Bone marrow (tissue), 2 donors: ENCODE measurements at regions not wholly inside any gene's neighbourhood (a gene's known extent, or its start where the extent isn't known, plus 50 kb on each side); places are given as distances from the start of the nearest gene placed in this dataset.
"Not testable (repeated sequence)": the region's sequence is repeated elsewhere in the genome, so short reads cannot be mapped to it uniquely, and the experiment has no call there.

Experiments used
- DNase-seq, 2 donors: peaks; one replicate each; lab custom pipeline; 2025; lab: John Stamatoyannopoulos, UW

DNA sequence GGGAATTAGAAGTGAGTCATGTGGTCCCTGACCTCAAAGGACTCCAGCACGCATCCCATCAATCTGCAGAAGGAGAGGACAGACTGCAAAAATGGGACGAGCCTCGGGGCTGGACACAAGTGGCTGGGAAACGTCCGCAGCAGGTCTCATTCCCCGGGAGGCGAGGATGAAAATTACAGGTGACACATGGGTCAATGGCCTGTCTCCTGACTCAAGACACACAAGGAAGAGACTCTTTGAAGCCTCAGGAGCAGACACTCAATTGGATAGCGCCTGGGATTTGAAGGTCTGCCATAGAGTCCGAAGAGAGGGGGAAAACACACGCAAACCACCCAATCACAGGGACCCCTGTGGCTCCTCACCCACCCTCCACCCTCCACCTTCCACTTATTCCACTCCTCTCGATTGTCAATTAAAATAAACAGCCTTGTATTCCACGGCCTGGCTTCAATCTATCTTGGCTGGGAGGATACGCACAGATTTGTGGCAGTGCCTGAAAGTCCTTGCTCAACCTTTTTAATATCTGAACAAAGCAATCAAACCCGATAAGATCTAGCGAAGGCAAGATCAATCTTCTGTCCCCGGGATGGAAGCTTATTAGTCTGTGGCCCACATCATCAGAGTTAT, 101.8 kb upstream of the CADM1 start:
- DNase-seq: no peak

DNA sequence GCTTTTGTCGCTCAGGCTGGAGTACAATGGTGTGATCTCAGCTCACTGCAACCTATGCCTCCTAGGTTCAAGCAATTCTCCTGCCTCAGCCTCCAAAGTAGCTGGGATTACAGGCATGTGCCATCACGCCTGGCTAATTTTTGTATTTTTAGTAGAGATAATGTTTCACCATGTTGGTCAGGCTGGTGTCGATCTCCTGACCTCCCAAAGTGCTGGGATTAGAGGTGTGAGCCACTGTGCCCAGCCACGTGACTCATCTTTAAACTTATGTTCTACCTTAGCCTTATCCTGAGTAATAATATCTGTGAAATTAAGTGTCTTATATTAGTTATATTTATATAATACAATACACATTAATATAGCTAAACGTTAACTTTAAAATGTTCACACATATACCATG, 101.2 kb upstream of the CADM1 start:
- not testable (repeated sequence) for DNase-seq

DNA sequence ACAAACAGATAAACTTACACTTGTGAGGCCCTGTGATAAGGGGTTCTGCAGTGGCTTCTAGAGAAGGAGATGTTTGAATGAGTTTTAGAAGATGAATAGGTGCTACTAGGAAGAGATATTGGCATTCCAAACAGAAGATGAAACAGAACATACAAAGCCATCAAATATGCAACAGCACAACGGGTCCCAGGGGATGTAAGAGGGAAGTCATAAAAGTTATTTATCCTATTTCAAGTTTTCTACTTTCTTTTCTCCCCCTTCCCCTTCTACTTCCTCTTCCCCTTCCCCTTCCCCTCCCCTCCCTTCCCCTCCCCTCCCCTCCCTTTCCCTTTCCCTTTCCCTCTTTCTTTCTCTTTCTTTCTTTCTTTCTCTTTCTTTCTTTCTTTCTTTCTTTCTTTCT, 94.9 kb upstream of the CADM1 start:
- no peak for DNase-seq

DNA sequence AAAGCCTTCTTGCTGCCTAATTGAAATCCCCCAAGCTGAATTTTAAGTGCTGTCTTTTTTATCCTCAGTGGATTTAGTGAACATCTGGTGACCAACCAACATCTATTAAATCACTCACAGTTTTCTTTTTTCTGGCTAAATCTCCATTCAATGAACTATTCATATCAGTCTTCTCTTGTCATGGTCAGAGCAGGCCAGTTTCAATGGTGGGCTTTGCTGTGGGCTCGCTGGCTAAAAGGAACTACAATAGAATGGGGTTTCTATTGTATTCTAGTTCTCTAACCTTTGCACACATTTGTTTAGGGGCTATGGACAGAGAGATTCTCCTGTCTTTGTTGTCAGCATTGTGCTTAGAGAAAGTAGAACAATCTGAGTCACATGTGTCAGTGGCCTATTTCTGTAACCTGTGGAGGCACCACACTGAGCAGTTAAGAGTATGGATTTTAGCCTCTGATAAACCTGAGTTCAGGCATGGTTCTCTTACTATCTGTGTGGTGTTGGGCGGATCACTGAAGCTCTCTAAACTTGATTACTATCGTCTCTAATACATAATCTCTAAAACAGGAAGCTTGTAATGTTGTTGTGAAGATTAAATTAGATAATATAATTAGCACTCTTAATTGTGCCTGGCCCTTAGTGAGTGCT, 94.2 kb upstream of the CADM1 start:
- no peak for DNase-seq

DNA sequence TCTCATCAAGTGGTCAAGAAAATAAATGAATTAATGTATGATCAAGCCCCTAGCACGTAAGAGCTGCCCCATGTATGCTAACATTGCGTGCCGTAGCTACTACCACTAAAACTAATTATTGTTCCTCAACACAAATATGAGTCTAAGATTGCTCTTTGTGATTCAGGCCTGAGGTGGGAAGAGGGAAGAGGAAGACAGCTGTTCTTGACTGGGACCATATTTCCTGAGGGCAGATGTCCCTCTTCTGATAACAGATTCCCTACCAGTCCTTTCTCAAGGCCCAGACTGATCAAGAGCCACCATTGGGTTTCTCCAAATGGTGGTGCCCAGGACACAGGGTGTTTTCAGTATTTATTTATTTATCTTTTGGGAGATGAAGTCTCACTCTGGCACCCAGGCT, 87.2 kb upstream of the CADM1 start:
- no peak for DNase-seq

DNA sequence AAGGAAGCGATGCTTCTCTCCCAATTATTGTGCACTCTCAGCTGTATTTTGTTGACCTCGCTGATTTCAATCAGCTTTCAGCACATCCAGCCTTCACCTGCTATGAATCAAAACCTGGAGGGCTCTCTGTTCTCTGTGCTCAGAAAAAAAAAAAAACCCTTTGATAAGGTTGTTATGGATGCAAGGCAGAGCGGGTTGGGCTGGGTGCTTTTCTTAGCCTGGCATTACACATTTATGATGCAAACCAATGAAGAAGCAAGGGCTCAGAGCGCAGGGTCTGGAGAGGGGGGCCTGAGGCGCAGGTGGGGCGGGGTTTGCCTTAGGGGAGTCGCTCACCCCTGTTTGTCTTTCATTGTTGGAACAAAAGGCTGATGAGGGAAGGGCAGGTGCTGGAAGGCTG, 86.0 kb upstream of the CADM1 start:
- no peak for DNase-seq

DNA sequence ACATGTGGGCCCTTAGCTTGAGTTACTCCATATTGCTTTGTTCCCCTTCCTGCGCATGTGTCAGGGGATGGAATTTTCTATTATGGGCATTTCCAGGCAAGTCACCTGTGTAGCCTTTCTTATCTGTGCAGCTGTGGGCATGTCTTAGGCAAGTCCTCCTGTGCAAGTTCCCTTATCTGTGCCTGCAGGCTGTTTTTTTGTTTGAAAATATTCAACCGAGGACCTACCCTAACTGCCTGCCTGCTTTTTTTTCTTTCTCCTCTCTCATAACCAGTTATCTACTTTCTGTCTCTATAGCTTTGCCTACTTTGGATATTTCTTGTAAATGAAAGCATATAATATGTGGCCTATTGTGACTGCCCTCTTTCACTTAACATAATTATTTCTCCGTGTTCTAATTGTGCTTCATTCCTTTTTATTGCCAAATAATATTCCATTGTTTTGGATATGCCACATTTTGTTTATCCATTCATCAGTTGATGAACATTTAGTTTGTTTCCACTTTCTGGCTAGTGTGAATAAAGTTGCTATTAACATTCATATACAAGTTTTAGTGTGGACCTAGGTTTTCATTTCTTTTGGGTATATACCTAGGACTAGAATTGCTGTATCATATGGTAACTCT, 83.6 kb upstream of the CADM1 start:
- DNase-seq: no peak

DNA sequence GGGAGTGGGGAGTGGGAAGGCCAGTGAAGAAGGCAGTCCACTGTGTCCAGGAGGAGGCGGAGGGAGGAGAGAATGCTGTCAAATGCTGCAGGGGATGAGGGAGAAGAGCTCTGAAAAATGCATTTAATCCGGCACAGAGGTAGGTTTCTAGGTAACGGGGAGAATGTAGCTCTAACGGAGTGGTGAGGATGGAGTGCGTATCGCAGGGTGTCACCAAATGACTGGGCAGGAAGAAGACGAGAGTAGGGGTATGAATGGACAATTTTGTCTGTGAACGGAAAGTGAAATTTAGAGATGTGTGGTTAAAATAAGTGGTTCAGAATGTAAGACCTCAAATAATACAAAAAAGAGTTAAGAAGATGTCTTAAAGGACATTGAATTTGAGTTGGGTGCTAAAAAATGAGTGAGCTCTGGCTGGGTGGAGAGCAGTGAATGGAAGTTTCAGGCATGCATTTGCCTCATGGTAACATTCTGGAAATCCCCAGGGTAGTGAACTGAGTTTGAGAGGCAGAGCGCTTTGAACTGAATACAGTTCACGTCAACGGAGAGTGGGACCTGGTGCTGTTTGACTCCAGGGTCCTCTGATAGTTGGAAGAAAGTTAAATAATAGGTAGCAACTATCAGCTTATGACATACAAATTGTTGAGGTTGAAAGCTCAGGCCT, 81.3 kb upstream of the CADM1 start:
- DNase-seq: no peak

DNA sequence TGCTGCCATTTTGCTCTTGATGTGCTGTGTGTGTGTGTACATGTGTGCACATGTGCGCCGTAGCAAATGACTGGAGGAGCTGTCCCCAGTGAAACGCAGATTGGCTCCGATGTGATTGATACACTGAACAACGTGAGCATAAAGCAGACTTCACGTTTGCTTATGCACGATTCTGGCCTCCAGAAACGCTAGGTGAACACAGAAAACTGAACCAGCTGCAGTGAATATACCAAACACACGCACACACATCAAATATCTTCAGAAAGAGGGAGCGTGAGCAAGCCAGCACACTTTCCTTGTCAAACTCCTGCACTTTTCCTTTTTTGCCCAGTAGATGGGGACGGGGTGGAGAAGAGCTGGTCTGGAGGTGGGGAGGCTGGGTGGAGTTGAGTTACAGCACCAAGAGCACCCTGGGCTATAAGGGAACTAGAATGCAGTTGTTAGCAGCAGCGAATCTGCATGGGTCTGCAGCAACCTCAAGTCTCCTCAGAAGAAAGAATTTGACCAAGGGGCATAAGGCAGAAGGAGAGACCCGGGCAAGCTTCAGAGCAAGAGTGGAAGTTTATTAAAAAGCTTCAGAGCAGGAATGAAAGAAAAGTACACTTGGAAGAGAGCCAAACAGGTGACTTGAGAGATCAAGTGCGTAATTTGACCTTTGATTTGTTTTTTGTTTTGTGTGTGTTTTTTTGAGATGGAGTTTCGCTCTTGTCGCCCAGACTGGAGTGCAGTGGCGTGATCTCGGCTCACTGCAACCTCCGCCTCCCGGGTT, 77.8 kb upstream of the CADM1 start:
- DNase-seq: no peak

DNA sequence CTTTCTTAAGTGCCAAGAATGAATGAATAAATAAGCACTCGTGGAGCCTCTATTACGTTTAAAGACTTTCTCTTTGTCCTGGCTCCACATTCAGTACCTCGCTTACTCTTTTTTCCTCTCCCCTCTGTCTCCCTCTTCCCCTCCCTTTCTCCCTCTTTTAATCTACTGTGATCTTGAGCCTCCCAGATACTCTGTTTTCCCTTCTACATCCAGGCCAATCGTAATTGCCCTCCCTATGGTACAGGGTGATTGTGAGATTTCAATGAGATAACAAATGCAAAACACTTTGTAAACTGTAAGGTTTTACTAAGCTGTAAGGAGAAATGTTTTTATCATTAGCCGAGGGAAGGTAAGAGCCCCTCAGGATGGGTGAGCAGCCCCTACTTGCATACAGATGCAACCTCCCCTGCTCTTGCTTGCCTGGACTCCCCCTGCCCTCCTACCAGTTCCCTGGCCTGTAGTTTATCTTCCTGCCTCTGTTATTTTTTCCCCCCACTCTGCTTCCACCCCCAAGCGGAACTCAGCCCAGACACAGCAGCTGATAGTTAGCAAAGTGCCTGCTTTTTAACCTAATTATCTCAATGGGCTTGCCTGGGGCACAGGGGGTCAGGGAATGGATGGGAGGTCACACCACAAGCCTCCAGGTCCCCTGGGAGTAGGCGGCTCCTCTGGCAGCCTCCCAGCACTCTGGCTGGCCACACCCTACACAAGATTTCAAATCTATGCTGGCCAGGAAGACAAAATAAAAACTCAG, 76.9 kb upstream of the CADM1 start:
- no peak for DNase-seq

DNA sequence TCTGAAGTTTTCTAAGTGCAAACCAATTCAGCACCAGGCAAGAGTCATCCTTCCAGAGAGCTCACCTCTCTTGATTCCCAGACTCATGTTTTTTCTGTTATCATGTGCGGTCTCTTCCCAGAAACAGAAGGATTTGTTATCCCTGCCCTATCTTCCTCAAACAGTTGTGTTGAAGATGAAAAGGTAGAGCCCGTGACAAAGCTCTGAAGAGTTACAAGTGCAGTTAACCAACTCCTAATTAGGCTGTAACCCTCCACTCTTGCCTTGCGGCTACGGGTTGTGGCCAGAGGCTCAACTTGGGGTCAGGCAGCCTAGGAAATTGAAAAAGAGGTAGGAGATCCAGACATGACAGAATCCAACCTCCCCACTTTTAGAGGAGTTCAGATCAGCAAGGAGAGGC, 76.2 kb upstream of the CADM1 start:
- DNase-seq: no peak

DNA sequence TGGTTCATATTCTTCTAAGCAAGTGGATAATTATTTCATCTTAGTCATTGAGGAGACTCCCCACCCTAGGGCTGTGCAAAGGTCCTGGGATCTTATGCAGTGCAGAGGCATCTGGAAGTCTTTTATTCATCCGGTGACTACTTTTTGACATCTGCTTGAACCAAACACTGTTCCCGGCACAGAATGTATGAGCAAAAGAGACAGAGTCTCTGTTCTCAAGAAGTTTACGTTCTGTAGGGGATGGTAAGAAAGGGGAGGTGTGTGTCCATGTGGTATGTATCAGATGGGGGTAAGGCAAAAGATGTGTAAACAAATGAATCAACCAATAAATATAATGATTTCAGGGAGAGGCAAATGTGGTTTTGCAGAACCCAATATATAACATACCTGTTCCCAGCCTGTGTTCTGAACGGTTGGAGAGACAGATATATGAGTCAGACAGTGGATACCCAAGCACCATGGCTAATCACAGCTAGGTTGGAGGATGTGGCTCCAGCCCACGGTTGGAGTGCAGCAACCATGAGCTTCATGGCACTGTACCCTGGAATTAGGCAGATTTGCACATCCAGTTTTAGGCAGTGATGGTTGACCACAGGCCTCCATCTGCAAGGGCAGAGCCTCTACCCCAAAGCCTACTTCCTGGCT, 75.1 kb upstream of the CADM1 start:
- DNase-seq: no peak

DNA sequence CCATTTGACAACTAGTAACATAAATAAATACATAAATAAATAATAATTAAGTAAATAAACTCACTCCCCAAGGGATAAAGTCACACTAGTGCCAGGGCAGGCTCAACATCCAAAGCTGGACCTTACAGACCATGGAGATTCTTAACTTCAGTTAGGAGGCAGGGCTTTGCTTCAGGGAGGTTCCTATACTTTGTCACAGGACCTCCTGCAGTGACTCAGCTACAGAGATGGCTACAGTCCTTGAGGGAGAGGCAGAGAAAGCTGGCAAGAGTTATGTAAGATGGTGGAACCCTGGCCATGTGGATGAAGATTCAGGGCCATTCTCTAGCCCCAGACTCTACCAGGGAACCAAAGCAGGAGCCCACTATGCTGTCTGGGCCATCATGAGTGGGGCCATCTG, 74.1 kb upstream of the CADM1 start:
- no peak for DNase-seq

DNA sequence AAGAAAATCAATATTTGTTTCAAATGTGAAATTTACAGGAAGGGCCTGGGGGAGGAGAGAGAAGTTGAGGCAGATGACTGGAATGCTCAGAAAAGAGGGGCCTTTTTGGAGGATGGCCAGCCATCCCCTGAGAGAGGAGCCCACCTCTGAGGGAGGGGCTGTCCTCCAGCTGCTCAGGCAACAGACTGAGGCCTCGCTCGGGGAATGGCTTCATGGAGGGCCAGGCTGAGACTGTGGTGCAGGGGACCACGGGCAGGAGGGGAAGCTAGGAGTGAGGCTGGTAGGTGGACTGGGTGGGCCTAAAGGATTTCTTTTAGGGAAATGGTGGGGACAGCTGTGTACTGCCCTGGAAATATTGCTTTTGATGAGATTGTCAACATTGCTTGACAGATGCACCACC, 73.5 kb upstream of the CADM1 start:
- no peak for DNase-seq

DNA sequence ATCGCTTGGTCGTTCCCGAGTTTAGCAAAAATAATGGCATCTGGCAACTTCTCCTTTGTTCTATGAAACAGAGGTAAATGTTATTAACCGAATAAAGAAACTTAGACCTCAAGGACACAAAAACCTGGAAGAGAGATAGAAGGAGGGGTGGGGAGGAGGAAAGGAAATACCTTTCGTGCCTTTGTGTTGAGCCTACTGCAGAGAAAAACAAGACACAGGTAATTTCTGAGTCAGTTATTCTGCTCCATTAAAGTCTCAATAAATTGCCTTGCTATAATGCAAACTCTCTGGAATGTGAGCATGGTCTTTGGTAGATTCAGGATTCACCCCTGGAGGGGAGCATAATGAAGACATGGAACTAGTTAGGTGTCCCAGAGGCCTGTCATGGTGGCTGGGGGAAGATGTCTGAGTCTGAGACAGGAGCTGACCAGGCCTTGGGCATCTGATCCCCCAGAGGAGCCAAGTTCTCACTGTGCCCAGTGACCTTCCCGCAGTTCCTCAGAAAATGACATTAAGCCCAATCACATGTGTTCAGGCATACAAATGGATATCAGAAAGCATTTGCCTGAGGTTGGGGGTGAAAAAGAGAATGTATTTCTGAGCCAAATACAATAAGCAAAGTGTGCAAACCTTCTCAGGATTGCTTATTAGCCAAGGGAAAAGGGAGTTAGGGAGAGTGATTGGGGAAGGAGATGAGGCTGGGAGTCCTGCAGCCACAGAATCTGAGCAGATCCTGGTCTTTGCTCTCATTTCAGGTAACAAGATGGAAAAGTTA, 72.6 kb upstream of the CADM1 start:
- DNase-seq: no peak

DNA sequence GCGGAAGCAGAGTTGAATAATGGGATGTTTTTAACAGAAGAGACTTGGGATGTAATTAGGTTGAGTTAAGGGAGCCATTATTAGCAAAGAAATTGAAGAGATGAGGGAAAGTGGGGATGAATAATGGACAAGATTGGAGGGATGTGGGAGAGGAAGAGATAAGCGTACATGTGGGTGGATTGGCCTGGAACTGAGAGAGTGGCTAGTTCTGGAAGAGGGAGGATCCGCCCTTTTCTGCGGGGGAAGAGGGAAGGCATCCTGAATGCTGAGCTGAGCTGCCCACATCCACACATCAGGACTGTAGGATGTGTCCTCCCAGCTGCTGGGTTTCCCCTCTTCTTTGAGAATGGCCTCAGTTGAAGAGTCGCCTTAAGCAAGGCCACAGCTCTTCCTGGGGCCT, 68.3 kb upstream of the CADM1 start:
- no peak for DNase-seq

DNA sequence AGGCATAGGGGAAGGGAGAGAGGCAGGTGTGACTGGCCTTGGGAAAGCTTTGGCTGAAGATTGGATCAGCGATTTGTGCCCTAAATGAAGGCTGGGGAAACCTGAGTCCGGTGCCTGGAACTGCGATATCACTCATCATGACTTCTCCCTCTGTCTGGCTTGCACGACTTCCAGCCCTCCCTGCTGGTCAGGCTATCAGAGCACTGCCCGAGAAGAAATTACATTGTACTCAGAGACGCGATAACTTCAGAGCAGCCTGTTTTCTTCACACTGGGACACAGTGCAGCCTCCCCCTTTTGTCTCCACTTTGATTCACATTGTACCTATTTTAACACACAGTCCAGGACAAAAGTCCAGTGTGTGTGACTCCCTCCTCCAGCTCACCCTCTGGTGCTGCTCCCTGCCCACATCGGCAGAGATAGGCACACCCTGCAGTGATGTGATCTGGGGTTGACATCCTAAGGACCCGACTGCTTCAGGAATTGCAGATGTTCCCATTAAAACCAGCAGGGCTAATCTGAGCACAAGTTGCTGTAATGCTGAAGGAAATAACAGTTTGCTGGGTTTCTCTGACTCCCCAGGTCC, 62.1 kb upstream of the CADM1 start:
- no peak for DNase-seq

DNA sequence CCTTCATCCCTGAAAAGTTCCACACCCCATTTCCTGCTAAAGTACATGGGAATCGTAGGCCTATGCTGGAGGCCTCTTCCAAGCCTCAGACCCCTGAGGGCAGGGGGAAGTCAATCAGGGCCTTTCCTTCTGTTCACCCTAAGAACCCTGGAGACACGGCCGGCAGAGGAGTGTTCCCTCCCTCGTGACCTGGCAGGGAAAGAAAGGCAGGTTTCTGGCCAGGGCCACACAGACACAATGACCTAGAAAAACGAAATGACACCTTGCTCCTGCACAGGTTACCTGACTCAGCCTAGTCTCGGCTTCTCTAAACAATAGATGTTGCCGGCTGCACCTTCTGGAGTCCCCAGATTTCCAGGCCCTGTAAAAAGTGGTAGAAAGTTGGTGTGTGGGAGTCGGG, 60.6 kb upstream of the CADM1 start:
- no peak for DNase-seq

DNA sequence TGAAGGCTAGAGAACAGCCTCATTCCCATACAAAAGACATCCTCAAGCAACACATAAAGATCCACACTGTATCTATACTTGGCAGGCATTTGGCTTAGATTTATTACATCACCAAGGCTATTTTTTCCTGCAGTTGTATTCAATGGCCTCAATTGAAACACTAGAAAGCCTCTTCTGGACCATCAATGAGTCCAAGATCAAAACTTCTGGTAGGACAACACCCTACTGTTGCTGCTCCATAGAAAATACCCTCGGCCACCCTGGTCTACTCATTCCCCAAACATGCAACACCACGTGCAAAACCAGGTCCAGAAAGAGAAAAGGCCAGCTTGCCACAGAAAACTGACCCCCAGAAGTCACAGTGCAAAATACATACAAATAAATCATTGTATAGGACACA, 56.9 kb upstream of the CADM1 start:
- DNase-seq: no peak

DNA sequence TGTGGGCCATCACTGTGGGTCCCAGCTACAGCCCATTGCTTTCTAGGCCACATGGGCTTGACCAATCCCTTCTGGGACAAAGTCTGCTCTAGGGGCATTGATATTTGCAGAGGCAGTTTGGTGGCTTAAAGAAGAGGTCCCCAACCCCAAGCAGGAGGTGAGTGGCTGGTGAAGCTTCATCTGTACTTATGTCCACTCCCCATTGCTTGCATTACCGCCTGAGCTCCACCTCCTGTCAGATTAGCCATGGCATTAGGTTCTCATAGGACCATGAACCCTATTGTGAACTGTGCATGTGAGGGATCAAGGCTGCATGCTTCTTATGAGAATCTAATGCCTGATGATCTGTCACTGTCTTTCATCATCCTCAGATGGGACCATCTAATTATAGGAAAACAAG, 54.4 kb upstream of the CADM1 start:
- no peak for DNase-seq
